GM18517 (cell line): ENCODE measurements at regions not wholly inside any gene's neighbourhood (a gene's known extent, or its start where the extent isn't known, plus 50 kb on each side); places are given as distances from the start of the nearest gene placed in this dataset.
"Not testable (repeated sequence)": the region's sequence is repeated elsewhere in the genome, so short reads cannot be mapped to it uniquely, and the experiment has no call there.

ENCODE experiments used
- ATAC-seq: cut with Tn5 transposase; IDR thresholded peaks from one replicate; pipeline ENCODE4 v1.9.1; 2021; ENCODE audit warnings: mild to moderate bottlenecking, moderate library complexity; ENCODE audit not compliant: unreplicated experiment

DNA sequence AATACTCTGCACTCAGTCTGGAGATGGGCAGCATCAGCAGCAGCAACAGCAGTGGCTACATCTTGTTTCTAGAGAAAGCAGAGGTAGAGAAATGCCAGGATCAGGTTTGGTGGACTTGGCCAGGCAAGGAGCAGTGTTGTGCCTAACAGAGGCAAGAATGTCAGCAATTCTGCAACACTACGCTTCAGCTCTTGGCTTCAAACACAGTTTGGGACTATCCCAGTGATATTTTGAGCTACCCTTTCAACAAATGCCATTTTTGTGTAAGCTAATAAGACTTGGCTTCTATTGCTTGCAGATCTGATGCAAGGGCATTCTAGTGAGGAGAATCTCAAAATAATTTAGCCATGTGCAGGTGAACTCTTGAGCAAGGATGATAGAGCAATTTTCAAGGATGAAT is 271.3 kb downstream of the PCDH20 start:
- ATAC-seq, result no peak

DNA sequence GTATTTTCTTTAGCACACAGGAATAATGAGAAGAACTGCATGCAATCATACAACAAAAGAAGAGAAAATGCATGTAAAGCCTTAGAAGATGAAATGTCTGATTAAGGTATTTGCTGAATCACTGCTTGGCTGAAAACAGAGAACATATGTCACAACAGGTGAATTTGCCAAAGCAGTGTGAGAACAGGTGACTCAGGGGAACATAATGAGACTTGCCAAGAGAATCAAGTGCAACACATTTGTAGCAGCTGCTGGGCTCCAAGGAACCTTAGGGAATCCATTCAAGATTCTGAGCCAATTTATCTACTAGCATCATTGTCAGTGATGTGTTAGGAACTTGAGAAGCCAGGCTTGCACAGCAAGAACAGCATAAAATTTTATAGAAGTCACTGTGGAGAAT is 273.1 kb downstream of the PCDH20 start:
- no peak for ATAC-seq

DNA sequence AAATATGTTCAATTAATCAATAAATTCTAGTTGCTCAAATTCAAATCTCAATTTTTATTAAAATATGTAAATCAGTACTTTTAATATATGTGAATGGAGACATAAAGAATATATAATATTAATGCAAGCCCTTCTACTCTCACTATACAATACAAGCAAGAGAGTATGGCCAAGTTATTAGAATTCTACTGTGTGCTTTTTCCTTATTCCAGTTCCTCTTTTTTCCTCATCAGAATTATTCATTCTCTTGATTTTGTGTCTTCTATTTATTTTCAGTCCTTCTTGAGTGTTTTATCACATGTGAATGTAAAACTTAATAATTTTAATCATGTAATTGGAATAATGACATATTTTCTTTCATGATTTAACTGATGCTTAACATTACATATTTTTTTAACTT is 276.8 kb downstream of the PCDH20 start:
- no peak for ATAC-seq

DNA sequence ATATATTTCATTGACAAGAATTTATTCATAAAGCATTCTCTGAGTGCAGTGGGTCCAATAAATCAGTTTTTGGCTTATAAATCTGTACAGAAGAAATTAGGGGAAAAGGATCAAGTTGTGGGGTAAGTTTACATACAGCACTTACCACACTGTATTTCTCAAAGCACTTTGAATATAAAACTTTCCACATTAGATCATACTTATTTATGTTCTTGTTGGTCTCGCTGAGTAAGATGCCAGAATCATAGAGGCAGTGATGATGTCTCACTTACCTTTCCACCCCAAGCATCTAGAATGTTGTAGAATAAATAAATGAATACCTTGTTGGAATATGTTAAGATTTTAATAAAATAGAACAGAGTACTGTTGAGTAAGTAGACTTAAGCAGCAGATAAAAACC is 279.1 kb downstream of the PCDH20 start:
- no peak for ATAC-seq

- no peak for ATAC-seq
These were observed 279.6 kb downstream of the PCDH20 start for GRCh38 chr13:61136093-61136492.

GRCh38 chr13:61135583-61135982 is 280.1 kb downstream of the PCDH20 start:
- ATAC-seq, result no peak

DNA sequence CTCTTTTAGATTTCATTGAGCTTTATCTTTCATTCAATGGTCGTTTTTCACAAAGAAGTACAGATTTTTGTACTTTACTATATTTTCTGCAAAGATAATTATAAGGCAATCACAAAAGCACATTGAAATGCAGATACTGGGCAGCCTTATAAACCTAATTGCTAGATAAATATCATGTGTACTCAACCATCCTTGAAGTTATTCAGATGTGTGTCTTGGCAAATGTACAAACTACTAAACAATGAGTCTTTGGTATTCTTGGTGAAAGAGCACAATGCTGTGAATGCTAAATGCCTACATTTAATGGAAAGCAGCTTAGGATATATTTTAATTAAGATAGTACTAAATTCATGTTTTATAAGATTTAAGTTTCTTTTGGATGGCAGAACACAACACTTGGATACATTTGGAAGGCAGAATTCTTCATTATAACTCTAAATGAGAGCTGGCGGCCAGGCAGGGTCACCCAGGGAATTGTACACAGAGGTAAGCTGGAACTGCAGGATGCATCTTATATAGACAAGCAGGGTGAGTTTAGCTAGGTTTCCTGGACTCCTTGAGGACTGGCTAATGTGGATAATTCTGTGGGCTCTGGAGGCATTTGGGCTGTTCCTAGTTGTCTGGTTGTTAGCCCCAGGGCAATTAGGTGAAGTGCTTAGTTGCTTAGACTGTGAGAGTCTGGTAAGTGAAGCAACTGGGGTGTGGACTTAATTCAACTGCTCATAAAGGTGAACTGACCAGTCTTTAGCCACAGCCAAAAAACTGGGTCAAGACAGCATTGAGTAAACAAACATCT is 286.6 kb downstream of the PCDH20 start:
- no peak for ATAC-seq

- no peak for ATAC-seq
These were observed 291.9 kb downstream of the PCDH20 start for GRCh38 chr13:61123538-61124289.

DNA sequence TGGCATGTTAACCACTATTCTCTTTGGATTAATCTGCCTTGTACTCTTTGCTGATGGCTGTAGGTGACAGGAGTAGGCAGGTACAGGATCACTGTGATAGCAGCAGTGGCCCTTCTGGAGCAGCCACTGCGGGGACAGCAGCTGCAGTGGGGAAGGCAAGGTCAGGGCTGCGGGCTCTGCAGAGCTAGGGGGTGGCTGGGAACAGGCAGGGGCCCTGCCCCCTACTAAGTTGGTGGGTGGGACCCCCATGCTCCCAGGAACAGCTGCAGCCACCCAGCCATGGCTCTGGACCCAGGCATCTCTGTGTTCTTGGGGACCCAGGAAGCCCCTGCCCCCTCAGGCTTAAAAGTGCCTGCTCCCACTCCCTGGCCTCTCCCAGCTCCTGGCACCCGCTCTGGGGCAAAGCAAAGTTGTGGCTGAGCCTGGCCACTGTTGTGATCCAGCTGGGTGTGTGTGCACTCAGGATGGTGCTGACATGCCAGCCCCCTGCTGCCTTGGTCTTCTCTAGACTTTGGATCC is 302.4 kb downstream of the PCDH20 start:
- ATAC-seq, result no peak

DNA sequence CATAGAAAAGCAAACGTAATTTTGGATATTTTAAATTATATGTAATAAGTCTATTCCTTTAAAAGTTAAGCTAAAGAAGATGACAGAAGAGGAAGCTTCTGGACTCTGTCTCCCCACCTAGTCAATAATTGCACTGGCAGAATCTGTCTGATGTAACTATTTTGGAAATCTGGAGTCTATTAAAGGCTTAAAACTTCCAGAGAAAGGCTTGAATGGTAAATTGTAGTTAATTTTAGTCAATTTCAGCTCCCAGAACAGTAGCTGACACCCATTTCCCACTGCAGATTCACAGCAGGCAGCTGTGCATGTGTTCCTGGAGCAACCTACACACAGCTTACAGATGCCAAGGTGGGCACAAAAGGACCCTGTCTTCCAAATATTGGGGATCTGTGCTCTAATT is 304.1 kb downstream of the PCDH20 start:
- ATAC-seq, result no peak

DNA sequence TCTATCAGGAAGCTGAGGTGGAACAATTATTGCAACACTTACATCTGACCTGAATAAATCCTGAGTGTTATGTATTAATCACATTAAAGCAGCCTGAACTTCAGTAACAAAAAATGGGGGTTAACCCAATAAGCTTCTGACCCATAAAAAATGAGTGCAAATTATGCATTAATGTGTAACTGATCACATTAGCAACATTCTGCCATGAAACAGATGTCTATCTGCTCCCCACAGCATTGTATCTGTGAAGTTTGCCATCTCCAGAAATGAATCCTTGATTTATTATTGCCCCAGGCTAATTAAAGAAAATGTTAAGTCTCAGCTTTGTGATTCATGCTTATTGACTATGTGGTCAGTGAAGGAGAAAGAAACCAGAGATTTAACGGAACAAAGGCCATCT is 304.9 kb downstream of the PCDH20 start:
- ATAC-seq, result no peak

DNA sequence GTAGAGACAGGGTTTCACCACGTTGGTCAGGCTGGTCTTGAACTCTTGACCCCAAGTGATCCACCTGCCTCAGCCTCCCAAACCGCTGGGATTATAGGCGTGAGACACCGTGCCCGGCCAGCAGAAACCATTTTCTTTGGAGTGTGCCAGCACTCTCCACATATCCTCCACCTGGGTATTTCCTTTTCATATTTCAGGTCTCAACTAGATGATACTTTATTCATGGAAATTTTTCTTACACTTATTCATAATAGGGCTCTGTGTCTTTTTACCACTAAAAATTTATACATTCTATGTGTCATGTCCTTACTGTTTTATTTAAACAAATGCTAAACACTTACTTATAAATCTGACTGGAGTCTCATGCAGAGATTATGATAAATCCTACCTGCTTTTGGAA is 305.9 kb downstream of the PCDH20 start:
- no peak for ATAC-seq

- no peak for ATAC-seq
These were observed 307.7 kb downstream of the PCDH20 start for GRCh38 chr13:61107989-61108388.

DNA sequence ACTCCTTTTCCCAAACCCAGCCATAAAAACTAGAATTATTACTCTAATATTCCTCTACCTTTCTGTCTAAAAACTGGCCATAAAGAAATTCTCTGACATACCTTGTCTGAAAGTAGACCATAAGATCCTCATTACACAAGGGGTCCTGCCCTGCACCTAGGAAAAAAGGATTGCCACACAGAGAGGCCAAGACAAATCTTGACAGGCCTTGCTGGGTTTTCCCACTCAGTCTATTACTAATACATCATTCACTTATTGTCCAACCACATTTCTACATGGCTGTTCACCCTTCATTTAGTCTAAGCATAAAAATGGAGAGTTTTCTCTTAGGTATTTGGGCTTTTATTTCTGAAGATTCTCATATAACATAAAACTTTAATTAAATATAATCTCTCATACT is 319.8 kb downstream of the PCDH20 start:
- ATAC-seq, result no peak

GRCh38 chr13:61094865-61095264 is 320.8 kb downstream of the PCDH20 start:
- ATAC-seq, result no peak

- ATAC-seq, result not testable (repeated sequence)
These were observed 325.8 kb downstream of the PCDH20 start for GRCh38 chr13:61089894-61090293.

DNA sequence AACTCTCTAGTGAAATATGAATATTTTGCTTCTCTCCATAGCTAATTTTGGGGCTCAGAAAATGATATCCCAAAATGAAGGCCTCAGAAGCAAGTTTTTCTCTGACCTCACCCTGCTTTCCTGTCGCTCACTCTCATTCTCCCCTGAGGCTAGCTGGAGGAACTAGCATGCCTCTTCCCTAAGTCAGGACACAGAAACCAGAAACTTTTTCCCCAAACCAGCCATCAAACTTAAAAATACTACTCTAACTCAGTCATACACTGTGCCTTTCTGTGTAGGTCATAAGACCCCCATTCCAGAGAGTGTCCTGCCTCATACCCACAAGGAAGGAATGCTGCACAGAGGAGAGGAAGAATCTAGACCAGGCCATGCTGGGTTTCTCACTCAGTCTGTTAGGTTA is 329.6 kb downstream of the PCDH20 start:
- ATAC-seq, result no peak

DNA sequence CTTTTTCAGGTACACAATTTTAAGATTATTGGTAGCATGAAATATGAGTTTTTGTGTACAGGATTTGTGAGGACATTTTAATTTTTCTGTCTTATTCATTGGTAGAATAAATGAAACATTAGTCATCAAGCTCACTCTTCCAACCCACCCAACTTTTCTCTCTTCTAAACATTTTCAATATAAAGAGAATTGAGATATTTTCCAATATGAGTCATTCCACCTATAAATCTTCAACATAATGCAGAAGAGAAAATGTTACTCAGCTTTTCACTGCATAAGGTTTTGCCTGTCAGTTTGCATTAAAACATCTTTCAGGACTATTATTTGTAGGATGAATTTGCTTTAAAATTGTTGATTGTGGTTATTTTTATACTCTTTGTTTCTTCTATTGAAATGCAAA is 330.7 kb downstream of the PCDH20 start:
- no peak for ATAC-seq

DNA sequence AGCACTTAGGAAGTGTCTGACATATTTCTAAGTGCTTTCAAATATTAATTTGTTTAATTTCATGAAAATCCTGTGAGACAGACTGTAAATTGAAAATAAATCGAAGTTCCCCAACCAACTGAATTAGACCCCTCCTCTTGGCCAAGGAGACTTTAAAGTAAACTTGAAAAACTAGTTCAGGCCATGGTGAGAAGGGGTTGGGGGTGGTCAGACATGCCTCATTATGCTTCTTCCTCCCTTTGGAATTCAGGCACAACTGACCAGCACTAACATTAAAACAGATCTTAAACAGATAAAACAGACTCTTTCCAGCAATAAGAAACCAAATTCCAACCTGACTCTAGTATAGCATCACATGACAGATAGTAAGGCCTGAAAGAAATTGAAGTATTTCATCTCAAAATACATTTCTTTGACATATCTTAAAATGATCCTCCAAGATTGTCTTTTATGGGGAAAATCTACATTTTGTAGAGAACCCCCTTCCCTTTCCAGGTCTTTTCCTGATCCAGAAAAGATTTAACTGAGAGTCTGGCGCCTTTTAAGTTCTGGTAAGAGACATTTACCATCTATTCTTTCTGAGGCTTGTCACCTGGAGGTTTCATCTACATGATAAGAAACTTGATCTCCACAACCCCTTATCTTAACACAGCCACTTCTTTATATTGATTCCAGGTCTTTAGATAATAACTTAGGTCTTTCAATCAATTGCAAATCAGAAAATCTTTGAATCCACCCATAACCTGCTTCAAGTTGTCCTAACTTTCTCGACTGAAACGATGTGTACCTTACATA is 336.5 kb downstream of the PCDH20 start:
- no peak for ATAC-seq

DNA sequence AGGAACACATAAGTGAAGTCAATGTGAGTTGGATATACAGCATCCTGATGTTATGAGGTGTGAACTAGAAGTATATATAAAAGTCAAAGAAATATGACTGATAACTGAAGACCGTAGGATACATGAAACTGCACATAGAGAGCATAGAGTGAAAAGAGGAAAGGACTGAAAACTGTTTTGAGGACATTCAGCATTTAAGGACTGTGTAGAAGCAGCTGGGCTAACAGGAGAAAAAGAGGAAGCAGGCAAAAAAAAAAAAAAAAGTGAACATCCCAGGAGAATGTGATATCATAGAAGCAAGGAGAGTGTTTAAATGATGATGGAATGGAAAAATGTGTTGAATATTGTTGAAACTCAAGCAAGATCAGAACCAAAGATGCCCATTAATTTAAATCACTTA is 363.5 kb downstream of the PCDH20 start:
- ATAC-seq, result no peak

DNA sequence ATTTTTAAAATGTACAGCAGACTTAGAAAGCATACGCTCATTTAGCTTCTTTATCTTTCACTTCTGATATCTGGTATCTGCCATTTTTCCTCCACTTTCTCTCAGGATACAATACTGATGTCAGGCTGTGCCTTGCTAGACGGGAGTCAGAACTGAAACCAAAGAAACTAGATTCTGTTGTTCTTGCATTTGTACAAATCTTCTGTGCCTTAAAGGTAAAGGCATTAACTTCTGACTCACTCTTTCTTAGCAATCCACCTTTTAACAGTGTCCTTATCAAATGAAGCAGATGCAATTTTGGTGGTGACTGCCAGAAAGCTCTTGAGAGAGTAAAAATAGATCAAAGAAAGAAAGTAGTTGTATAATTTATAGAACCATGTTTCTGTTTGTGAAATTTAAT is 370.4 kb downstream of the PCDH20 start:
- no peak for ATAC-seq
